GM18499 (cell line): ENCODE measurements at regions not wholly inside any gene's neighbourhood (a gene's known extent, or its start where the extent isn't known, plus 50 kb on each side); places are given as distances from the start of the nearest gene placed in this dataset.

ENCODE experiments used
- ATAC-seq: cut with Tn5 transposase; IDR thresholded peaks from one replicate; pipeline ENCODE4 v1.9.1; 2021; ENCODE audit warnings: moderate number of reproducible peaks; ENCODE audit not compliant: insufficient read depth, unreplicated experiment

- ATAC-seq, result no peak
These were observed 367.7 kb upstream of the CAMK1G start for GRCh38 chr1:209215826-209216225.

- no peak for ATAC-seq
These were observed 365.4 kb upstream of the CAMK1G start for GRCh38 chr1:209218113-209218512.

GRCh38 chr1:209218981-209219380, 364.5 kb upstream of the CAMK1G start:
- ATAC-seq, result no peak

- no peak for ATAC-seq
These were observed 363.6 kb upstream of the CAMK1G start for GRCh38 chr1:209219791-209220524.

GRCh38 chr1:209222826-209223225, 360.7 kb upstream of the CAMK1G start:
- ATAC-seq, result no peak

GRCh38 chr1:209223791-209224190, 359.7 kb upstream of the CAMK1G start:
- no peak for ATAC-seq

- ATAC-seq, result no peak
These were observed 358.6 kb upstream of the CAMK1G start for GRCh38 chr1:209224886-209225285.

- no peak for ATAC-seq
These were observed 356.3 kb upstream of the CAMK1G start for GRCh38 chr1:209227171-209227570.

- no peak for ATAC-seq
These were observed 355.6 kb upstream of the CAMK1G start for GRCh38 chr1:209227941-209228340.

- ATAC-seq, result no peak
These were observed 353.9 kb upstream of the CAMK1G start for GRCh38 chr1:209229494-209230061.

GRCh38 chr1:209230314-209230713, 353.2 kb upstream of the CAMK1G start:
- ATAC-seq, result no peak

- ATAC-seq, result no peak
These were observed 351.9 kb upstream of the CAMK1G start for GRCh38 chr1:209231476-209232156.

- ATAC-seq, result no peak
These were observed 351.3 kb upstream of the CAMK1G start for GRCh38 chr1:209232197-209232596.

GRCh38 chr1:209232759-209233158, 350.8 kb upstream of the CAMK1G start:
- ATAC-seq, result no peak

- no peak for ATAC-seq
These were observed 348.3 kb upstream of the CAMK1G start for GRCh38 chr1:209235166-209235565.

GRCh38 chr1:209238356-209238755, 345.2 kb upstream of the CAMK1G start:
- no peak for ATAC-seq

- no peak for ATAC-seq
These were observed 343.2 kb upstream of the CAMK1G start for GRCh38 chr1:209240351-209240750.

- no peak for ATAC-seq
These were observed 342.0 kb upstream of the CAMK1G start for GRCh38 chr1:209241487-209241886.

GRCh38 chr1:209248649-209249279, 334.8 kb upstream of the CAMK1G start:
- ATAC-seq, result peak; percentile 70

GRCh38 chr1:209249280-209249670, 334.2 kb upstream of the CAMK1G start:
- no peak for ATAC-seq

GRCh38 chr1:209249785-209250440, 333.6 kb upstream of the CAMK1G start:
- no peak for ATAC-seq
